ENCODE measurements at regions not wholly inside any gene's neighbourhood (a gene's known extent, or its start where the extent isn't known, plus 50 kb on each side); places are given as distances from the start of the nearest gene placed in this dataset.

DNA sequence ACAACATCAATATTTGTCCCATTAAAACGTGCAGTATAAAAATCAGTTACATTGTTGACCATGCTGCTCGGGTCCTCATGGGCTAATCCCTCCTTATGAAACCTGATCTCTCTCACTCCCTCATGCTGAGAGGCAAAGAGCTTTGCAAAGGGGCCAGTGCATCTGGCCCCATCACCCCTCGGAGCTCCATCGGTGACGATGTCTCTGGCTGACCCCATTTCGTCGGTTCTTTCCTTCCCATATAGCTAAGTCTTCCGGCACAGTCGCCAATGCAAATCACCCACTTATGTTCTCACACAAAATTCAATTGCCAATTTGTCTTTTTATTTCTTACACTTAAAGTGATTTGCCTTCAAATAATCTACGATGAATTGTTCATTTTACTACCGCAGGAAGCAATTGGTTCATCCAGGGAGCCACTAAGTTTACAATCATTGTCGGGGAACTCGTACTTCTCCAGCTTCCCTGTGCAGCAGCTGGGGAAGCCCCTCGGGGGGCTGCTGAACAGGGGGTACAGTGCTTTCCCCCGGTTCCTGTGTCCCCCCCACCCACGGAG, 199.8 kb upstream of the CDH4 start:
- no peak overlapping the region for H3K27ac Mint-ChIP-seq
- H3K27me3 Mint-ChIP-seq: no peaks in the 10 kb centered on the region
- no peaks in the 10 kb centered on the region for H3K9me3 Mint-ChIP-seq
- intact Hi-C loops (cut with micrococcal nuclease): no loop called here
- H3K4me3 Mint-ChIP-seq: no peak overlapping the region
- no peaks in the 10 kb centered on the region for H3K36me3 Mint-ChIP-seq (ENCODE audit: low read depth)
- no peaks in the 10 kb centered on the region for H3K4me1 Mint-ChIP-seq
- no peak for DNase-seq

DNA sequence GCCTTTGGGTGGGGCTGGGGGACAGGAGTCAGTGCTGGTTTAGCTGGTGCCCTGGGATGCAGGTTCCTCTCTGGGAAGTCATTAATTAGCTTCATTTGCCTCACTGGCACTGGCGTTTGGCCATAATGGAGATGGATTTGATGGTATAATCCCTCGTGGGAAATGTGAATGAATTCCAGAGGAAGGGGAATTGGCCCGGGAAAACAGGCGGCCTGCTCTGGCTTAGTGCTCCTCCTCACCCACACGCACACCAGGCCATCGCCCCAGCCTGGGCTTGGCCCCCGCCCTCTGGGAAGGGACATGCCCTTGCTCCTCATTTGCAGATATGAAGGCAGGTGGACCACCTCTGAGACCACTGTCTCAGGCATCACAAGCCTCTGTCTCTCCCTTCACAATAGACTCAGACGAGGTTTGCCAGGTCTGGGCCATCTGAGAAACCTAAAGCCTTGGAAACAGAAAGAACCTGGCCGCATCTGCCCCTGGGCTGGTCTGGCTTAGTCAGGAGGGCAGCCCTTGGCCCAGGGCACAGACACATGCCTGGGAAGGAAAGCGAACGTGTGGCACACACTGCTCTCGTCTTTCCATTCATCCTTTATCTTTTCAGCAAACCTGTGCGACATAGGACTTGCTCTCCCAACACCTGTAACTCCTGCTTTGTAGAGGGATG, 199.2 kb upstream of the CDH4 start:
- no peaks in the 10 kb centered on the region for H3K27me3 Mint-ChIP-seq
- no peak overlapping the region for H3K4me3 Mint-ChIP-seq
- intact Hi-C loops (cut with micrococcal nuclease): no loop called here

DNA sequence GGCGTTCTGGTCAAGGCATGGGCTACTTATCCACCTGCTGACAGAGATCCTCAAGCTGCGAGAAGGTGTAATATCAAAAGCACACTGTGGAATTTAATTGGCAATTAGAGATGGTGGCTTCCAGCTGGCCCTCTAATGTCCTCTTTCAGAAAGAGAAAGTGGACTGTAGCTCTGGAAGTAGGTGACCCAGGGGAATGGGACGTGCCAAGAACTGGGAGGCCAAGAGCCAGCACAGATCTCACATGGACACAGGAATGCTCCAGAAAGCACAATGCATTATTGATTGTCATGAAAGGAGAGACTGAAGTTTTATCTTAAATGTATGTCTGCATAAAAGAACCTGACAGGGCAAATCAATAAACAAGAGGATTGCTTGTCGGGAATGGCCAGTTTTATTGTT, 198.6 kb upstream of the CDH4 start:
- H3K9me3 Mint-ChIP-seq: no peaks in the 10 kb centered on the region
- no peak overlapping the region for H3K27ac Mint-ChIP-seq
- no peak overlapping the region for H3K4me3 Mint-ChIP-seq
- intact Hi-C loops (cut with micrococcal nuclease): no loop called here
- no peak for DNase-seq
- no peaks in the 10 kb centered on the region for H3K36me3 Mint-ChIP-seq (ENCODE audit: low read depth)
- no peaks in the 10 kb centered on the region for H3K4me1 Mint-ChIP-seq
- H3K27me3 Mint-ChIP-seq: no peaks in the 10 kb centered on the region

More for the DNA sequence above, 199.2 kb upstream of the CDH4 start:
- Mint-ChIP-seq H3K4me1 (no peaks in the 10 kb centered on the region), H3K36me3 (ENCODE audit: low read depth) (no peaks in the 10 kb centered on the region), H3K9me3 (no peaks in the 10 kb centered on the region), H3K27ac (no peak overlapping the region)
- DNase-seq: no peak

DNA sequence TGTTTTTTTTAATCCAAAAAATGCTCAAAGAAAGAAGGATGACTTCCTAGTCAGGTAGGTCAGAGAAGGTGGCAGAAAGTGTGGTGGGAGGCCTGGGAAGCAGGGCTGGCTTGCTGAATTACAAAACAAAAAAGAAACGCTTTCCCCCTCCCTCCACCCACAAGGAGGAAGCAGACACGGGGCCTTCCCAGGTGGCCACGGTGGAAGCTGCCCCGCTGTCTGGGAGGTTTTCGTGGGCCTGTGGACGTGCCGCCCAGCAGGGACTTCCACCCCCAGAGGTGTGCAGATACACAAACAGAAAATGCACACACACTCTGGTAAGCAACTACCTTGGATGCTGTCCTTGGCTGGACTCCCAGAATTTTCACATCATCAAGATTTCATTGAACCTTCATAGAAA, 198.2 kb upstream of the CDH4 start:
- Mint-ChIP-seq H3K4me3 (no peak overlapping the region), H3K4me1 (no peaks in the 10 kb centered on the region), H3K27me3 (no peaks in the 10 kb centered on the region), H3K9me3 (no peaks in the 10 kb centered on the region), H3K36me3 (ENCODE audit: low read depth) (no peaks in the 10 kb centered on the region), H3K27ac (no peak overlapping the region)
- intact Hi-C loops (cut with micrococcal nuclease): no loop called here
- no peak for DNase-seq

DNA sequence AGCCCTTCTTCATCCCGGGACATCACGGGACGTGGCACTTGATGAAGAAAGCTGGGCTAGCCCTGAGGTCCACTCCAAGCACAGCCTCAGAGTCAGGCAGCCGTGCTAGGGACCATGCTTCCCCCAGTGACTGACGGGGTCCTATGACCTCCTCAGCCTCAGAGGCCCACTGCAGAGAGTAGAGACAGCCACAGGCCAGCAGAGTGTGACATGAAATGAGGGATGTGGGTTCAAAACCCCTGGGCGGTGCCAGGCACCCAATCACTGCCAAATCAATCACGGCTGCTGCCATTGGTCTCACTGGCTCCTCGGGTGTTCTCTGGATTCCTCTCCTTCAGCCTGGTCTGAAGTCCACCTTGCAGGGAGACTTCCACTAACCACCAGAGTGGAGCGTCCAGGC, 197.7 kb upstream of the CDH4 start:
- H3K36me3 Mint-ChIP-seq (ENCODE audit: low read depth): no peaks in the 10 kb centered on the region
- no peaks in the 10 kb centered on the region for H3K4me1 Mint-ChIP-seq
- H3K4me3 Mint-ChIP-seq: no peak overlapping the region
- no peaks in the 10 kb centered on the region for H3K9me3 Mint-ChIP-seq
- H3K27me3 Mint-ChIP-seq: no peaks in the 10 kb centered on the region
- intact Hi-C loops (cut with micrococcal nuclease): no loop called here
- no peak overlapping the region for H3K27ac Mint-ChIP-seq
- DNase-seq: no peak

DNA sequence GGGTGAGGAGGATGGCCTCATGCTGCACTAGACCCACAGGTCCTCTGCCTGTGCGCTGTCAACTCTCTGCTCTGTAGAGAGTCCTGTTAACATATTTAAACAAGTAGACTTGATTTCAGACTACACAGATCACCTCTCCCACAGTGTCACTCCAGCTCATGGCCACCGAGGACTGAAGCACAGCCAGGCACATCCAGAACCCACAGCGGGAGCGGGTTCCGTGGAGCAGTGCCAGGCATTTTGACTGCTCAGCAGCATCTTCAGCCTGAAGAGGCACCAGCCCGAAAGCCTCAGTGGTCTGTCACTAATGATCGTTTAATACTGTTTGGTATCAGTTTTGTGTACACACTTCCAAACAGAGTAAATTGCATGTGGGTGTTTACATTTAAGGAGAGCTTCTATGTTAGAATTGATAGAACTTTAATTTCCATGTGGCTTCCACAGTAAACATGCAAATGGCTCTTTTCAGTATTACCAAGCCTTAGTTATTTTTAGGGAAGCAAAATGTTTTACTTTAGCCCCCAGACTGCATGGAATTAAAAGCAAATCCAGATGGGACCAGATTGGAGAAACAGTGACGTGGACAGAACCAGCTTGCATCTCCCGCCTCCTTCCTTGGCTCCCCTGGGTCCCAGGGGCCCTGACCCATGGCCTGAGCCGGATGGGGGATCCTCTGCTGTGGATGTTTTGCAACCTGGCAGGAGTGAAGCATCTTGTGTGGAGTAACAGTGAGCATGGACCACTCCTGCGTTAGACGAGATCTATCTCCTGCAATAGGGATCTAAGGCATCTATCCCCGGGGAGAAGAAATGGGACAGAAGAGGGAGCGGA, 196.7 kb upstream of the CDH4 start:
- intact Hi-C loops (cut with micrococcal nuclease): no loop called here
- Mint-ChIP-seq H3K4me1 (no peaks in the 10 kb centered on the region), H3K27me3 (no peaks in the 10 kb centered on the region), H3K27ac (no peak overlapping the region), H3K36me3 (ENCODE audit: low read depth) (no peaks in the 10 kb centered on the region), H3K4me3 (no peak overlapping the region), H3K9me3 (no peaks in the 10 kb centered on the region)
- DNase-seq: no peak

DNA sequence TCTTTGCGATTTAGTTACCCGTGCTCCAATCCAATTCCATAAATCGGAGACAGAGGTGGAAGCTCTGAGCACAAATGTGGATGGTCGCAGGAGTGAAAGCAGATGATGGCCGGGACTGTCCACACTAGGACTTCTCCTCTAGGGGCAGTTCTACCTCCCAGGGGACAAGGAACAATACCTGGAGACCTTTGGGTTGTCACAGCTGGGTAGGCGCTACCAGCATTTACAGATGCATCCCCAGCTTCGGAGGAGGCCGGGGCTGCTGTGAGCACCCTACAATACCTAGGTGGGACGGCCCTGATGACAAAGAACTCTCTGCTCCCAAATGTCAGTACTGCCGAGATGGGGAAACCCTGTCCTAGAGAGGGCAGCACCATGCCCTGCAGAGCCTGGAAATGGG, 195.9 kb upstream of the CDH4 start:
- Mint-ChIP-seq H3K27me3 (no peaks in the 10 kb centered on the region), H3K9me3 (no peaks in the 10 kb centered on the region), H3K4me3 (no peak overlapping the region), H3K27ac (no peak overlapping the region), H3K36me3 (ENCODE audit: low read depth) (no peaks in the 10 kb centered on the region), H3K4me1 (no peaks in the 10 kb centered on the region)
- DNase-seq: no peak
- intact Hi-C loops (cut with micrococcal nuclease): no loop called here

DNA sequence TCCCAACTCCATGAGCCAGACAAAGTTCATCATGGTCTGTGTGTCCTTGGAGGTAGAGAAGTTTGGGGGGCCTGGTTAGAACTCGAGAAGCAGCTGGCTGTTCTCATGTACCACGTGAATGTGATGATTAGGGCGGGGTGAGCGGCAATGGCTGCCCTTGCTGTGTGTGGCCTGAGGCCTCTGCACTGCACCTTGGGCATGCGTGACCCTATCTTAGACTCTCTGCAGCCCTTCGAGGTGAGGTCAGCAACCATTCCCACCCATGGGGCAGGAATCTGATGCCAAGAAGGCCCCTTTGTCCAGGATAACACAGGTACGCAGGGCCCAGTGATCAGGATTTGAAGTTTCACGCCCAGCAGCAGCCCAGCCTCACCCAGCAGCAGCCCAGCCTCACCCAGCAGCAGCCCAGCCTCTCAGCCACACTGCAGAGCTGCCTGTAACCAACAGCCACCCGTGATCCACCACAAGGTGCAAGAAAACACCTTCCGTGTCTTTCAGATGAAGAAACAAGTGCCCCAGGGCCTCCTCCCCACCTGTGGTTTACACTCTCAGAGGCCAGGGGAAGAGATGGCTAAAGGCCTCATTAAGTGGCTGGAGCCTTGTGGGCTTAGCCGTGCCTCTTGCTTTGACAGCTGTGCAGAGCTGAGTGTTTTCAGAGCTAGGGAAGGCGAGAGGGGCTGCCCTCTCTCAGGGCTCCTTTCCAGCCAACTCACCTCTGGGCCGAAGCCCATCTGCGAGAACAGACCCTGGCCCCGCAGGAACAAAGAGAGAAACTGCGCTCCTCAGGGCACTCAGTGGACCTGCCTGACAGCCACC, 195.2 kb upstream of the CDH4 start:
- intact Hi-C loops (cut with micrococcal nuclease): no loop called here
- no peak for DNase-seq
- H3K4me3 Mint-ChIP-seq: no peak overlapping the region
- no peaks in the 10 kb centered on the region for H3K9me3 Mint-ChIP-seq
- H3K27me3 Mint-ChIP-seq: no peaks in the 10 kb centered on the region
- no peaks in the 10 kb centered on the region for H3K36me3 Mint-ChIP-seq (ENCODE audit: low read depth)
- H3K4me1 Mint-ChIP-seq: no peaks in the 10 kb centered on the region
- H3K27ac Mint-ChIP-seq: no peak overlapping the region

DNA sequence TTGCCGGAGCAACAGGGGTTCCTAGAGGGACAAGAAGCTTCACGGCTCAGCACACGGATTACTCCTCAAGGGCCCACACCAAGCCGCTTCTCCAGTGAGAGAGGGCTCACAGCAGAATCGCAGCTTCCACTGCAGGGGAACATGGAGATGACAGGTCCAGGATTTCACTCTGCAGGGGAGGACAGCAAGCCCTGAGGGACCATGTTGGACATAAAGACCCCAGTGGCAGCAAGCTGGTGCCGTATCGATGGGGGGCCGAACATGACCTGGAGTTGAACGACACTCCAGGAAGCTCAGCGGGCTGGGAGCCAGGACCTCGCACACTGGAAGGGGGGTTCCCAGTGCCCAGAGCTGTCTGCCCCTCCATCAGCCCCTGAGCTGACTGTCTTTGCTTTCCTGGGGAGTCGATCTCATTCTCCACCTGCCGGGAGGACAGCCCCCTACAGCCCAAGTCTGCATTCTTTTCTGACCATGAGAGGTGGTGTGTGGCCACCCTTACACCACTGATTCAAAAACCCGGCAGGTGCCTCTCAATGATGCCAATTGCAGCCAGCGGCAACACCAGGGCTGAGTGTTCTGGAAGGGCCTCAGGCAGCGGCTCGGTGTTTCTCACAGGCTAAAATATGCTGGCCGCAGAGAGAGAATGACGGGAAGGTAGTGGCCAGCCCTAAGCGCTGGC, 194.5 kb upstream of the CDH4 start:
- Mint-ChIP-seq H3K4me3 (no peak overlapping the region), H3K27ac (no peak overlapping the region), H3K27me3 (no peaks in the 10 kb centered on the region), H3K4me1 (no peaks in the 10 kb centered on the region), H3K9me3 (no peaks in the 10 kb centered on the region), H3K36me3 (ENCODE audit: low read depth) (no peaks in the 10 kb centered on the region)
- no peak for DNase-seq
- intact Hi-C loops (cut with micrococcal nuclease): no loop called here

DNA sequence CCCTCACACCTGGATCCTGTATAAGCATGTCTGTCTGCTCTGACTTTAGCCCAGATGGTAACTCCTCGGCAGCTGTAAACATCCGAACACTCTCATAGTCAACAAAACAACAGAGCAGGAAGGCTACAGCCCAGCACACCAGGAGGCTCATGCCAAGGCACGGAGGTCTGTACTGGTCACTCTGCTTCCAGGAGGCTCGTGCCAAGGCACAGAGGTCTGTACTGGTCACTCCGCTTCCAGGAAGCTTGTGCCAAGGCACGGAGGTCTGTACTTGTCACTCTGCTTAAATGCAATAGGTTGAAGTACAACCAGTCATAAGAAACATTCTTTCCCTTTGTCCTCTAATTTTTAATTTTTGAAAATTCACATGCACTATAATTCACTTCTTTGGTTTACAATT, 190.1 kb upstream of the CDH4 start:
- H3K4me1 Mint-ChIP-seq: no peaks in the 10 kb centered on the region
- no peak for DNase-seq
- intact Hi-C loops (cut with micrococcal nuclease): no loop called here
- no peaks in the 10 kb centered on the region for H3K27me3 Mint-ChIP-seq
- H3K9me3 Mint-ChIP-seq: no peaks in the 10 kb centered on the region
- H3K27ac Mint-ChIP-seq: no peak overlapping the region
- H3K4me3 Mint-ChIP-seq: no peak overlapping the region
- no peaks in the 10 kb centered on the region for H3K36me3 Mint-ChIP-seq (ENCODE audit: low read depth)

DNA sequence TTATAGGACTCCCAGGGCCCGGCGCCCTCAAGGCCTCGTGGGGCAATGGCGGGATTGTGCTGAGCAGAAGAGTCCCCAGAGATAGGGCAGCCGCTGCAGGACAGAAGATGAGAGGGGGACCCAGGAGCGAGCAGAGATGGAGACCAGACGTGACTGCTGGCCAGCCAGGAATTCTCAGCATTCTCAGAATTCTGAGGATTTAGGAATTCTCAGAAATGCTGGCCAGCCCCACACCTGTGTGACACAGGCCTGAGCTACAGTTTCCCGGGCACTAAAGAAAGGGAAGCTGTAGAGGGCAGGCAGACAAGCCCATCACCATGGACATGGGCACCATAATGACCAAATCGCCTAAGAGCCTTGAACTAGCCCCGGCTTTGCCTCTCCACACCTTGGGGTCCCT, 186.2 kb upstream of the CDH4 start:
- Mint-ChIP-seq H3K9me3 (no peaks in the 10 kb centered on the region), H3K4me1 (no peaks in the 10 kb centered on the region), H3K4me3 (no peak overlapping the region), H3K27me3 (no peaks in the 10 kb centered on the region), H3K36me3 (ENCODE audit: low read depth) (no peaks in the 10 kb centered on the region), H3K27ac (no peak overlapping the region)
- no peak for DNase-seq
- intact Hi-C loops (cut with micrococcal nuclease): no loop called here

DNA sequence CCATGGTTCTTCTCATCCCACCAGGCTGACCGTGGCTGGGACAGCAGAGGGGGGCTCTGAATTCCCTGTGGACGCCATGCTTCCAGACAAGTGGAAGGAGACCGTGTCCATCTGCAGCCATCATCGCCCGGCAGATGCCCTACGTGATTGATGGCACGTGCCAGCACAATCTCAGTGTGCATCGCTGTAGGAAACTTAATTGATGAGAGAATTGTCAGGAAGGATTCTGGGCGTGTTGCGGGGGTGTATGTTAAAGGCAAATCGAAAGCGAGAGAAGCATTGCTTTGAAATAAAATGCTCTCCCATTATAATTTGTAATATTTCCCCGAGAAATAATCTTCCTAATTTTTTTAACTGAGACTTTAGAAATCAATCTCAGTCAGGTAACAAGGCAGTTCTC, 185.5 kb upstream of the CDH4 start:
- Mint-ChIP-seq H3K27me3 (no peaks in the 10 kb centered on the region), H3K9me3 (no peaks in the 10 kb centered on the region), H3K36me3 (ENCODE audit: low read depth) (no peaks in the 10 kb centered on the region), H3K4me3 (no peak overlapping the region), H3K4me1 (no peaks in the 10 kb centered on the region), H3K27ac (no peak overlapping the region)
- no peak for DNase-seq
- intact Hi-C loops (cut with micrococcal nuclease): no loop called here

DNA sequence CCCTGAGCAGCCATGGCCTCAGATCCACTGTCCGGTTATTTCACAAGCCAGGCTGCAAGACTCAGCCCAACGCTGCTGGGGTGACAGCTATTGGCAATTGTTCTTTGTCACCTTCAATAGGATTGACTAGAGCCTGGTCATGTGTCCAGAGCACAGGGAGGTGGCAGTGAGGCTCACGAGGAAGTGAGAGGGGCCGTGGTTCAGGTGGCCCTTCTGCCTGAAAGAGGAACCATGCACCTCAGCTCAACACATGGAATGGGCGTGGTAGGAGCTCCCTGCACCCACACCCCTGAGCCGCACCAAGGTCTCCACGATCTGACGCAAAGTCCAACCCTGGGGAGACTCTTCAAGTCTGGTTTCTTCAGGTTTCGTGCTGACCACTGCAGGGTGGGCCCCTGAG, 184.8 kb upstream of the CDH4 start:
- no peak overlapping the region for H3K4me3 Mint-ChIP-seq
- no peaks in the 10 kb centered on the region for H3K27me3 Mint-ChIP-seq
- intact Hi-C loops (cut with micrococcal nuclease): no loop called here
- H3K36me3 Mint-ChIP-seq (ENCODE audit: low read depth): no peaks in the 10 kb centered on the region
- no peak for DNase-seq
- H3K4me1 Mint-ChIP-seq: no peaks in the 10 kb centered on the region
- H3K27ac Mint-ChIP-seq: no peak overlapping the region
- H3K9me3 Mint-ChIP-seq: no peaks in the 10 kb centered on the region
